ENCODE measurements at regions not wholly inside any gene's neighbourhood (a gene's known extent, or its start where the extent isn't known, plus 50 kb on each side); places are given as distances from the start of the nearest gene placed in this dataset.
"Not testable (repeated sequence)": the region's sequence is repeated elsewhere in the genome, so short reads cannot be mapped to it uniquely, and the experiment has no call there.

- DNase-seq (ENCODE audit: low read depth in 2 of 2), result no peak
These were observed 190.3 kb upstream of the KCNMB2 start for GRCh38 chr3:178345944-178346343.

GRCh38 chr3:178348561-178349217 is 187.5 kb upstream of the KCNMB2 start:
- DNase-seq (ENCODE audit: low read depth in 2 of 2), result not testable (repeated sequence)

- DNase-seq (ENCODE audit: low read depth in 2 of 2), result not testable (repeated sequence)
These were observed 187.0 kb upstream of the KCNMB2 start for GRCh38 chr3:178349218-178349596.

GRCh38 chr3:178350763-178351162 is 185.5 kb upstream of the KCNMB2 start:
- DNase-seq (ENCODE audit: low read depth in 2 of 2), result no peak

GRCh38 chr3:178352326-178353005 is 183.8 kb upstream of the KCNMB2 start:
- no peak for DNase-seq (ENCODE audit: low read depth in 2 of 2)

GRCh38 chr3:178353006-178353694 is 183.1 kb upstream of the KCNMB2 start:
- DNase-seq (ENCODE audit: low read depth in 2 of 2), result no peak

GRCh38 chr3:178359728-178360127 is 176.5 kb upstream of the KCNMB2 start:
- no peak for DNase-seq (ENCODE audit: low read depth in 2 of 2)

- not testable (repeated sequence) for DNase-seq (ENCODE audit: low read depth in 2 of 2)
These were observed 173.2 kb upstream of the KCNMB2 start for GRCh38 chr3:178363048-178363447.

- no peak for DNase-seq (ENCODE audit: low read depth in 2 of 2)
These were observed 168.2 kb upstream of the KCNMB2 start for GRCh38 chr3:178367817-178368617.

GRCh38 chr3:178369006-178369405 is 167.2 kb upstream of the KCNMB2 start:
- DNase-seq (ENCODE audit: low read depth in 2 of 2), result no peak

GRCh38 chr3:178369811-178370210 is 166.4 kb upstream of the KCNMB2 start:
- no peak for DNase-seq (ENCODE audit: low read depth in 2 of 2)

- no peak for DNase-seq (ENCODE audit: low read depth in 2 of 2)
These were observed 165.8 kb upstream of the KCNMB2 start for GRCh38 chr3:178370387-178370786.

- no peak for DNase-seq (ENCODE audit: low read depth in 2 of 2)
These were observed 154.7 kb upstream of the KCNMB2 start for GRCh38 chr3:178381555-178381954.

GRCh38 chr3:178381971-178382448 is 154.2 kb upstream of the KCNMB2 start:
- DNase-seq (ENCODE audit: low read depth in 2 of 2), result no peak

- no peak for DNase-seq (ENCODE audit: low read depth in 2 of 2)
These were observed 153.7 kb upstream of the KCNMB2 start for GRCh38 chr3:178382449-178383061.

- DNase-seq (ENCODE audit: low read depth in 2 of 2), result no peak
These were observed 151.7 kb upstream of the KCNMB2 start for GRCh38 chr3:178384321-178385230.

- DNase-seq (ENCODE audit: low read depth in 2 of 2), result peak in 1 of 2 donors; percentile 3
These were observed 150.8 kb upstream of the KCNMB2 start for GRCh38 chr3:178385280-178385952.

GRCh38 chr3:178386401-178386800 is 149.8 kb upstream of the KCNMB2 start:
- no peak for DNase-seq (ENCODE audit: low read depth in 2 of 2)

GRCh38 chr3:178386880-178387279 is 149.4 kb upstream of the KCNMB2 start:
- DNase-seq (ENCODE audit: low read depth in 2 of 2), result no peak

GRCh38 chr3:178388473-178388872 is 147.8 kb upstream of the KCNMB2 start:
- no peak for DNase-seq (ENCODE audit: low read depth in 2 of 2)

Measured in activated CD4-positive, alpha-beta T cell treated with anti-CD3 and anti-CD28 coated beads for 24 hours (primary cell).